HEK293 (cell line): ENCODE measurements at regions not wholly inside any gene's neighbourhood (a gene's known extent, or its start where the extent isn't known, plus 50 kb on each side); places are given as distances from the start of the nearest gene placed in this dataset.

Experiments
- CTCF ChIA-PET: fragments of 350-600 bp; formaldehyde crosslinking; extraction: SDS; loops from one replicate; lab custom pipeline; 2021; ENCODE audit warnings: antibody characterized with exemption; lab: Yijun Ruan, JAX
- POLR2A ChIA-PET: fragments of 300-600 bp; formaldehyde crosslinking; extraction: SDS; loops from one replicate; lab custom pipeline; 2020; ENCODE audit warnings: antibody characterized with exemption, inconsistent platforms; lab: Yijun Ruan, JAX
- H3K27ac ChIP-seq: fragments of 200-500 bp; sonication (Bioruptor generic); 2 replicates; pipeline ENCODE4 v1.5.1; 2014; ENCODE audit warnings: low read depth, low read length, control low read depth, inconsistent platforms; ENCODE audit errors: extremely low read depth
- H3K36me3 ChIP-seq, 2 experiments: fragments of 200-500 bp in 1 of 2; sonication (Bioruptor generic) in 1 of 2; 1 replicate in 1 of 2; 2 replicates in 1 of 2; pipeline ENCODE4 v1.5.1; 2014 to 2017; ENCODE audit warnings: inconsistent platforms in 2 of 2, low read length in 2 of 2; ENCODE audit not compliant: control insufficient read depth in 2 of 2, insufficient read depth in 1 of 2
- H3K4me1 ChIP-seq: fragments of 200-500 bp; sonication (Bioruptor generic); 2 replicates; pipeline ENCODE4 v1.5.1; 2014; ENCODE audit warnings: mild to moderate bottlenecking, low read length, inconsistent platforms; ENCODE audit not compliant: control insufficient read depth, insufficient read depth
- H3K4me3 ChIP-seq: 2 replicates; pipeline ENCODE4 v1.5.1; 2011; ENCODE audit warnings: low read depth, mild to moderate bottlenecking, control low read depth, low read length, moderate library complexity
- H3K9me3 ChIP-seq: fragments of 200-500 bp; sonication (Bioruptor generic); 2 replicates; pipeline ENCODE4 v1.5.1; 2014; ENCODE audit warnings: low read depth, low read length, inconsistent platforms; ENCODE audit not compliant: control insufficient read depth, insufficient read depth
- EGR2 ChIP-seq: fragments of 450-650 bp; formaldehyde crosslinking; IDR thresholded peaks from 2 replicates; pipeline ENCODE4 v1.5.1; 2016; ENCODE audit warnings: low read depth, missing biosample characterization, missing genetic modification characterization
- GLIS2 ChIP-seq: fragments of 450-650 bp; formaldehyde crosslinking; IDR thresholded peaks from 2 replicates; pipeline ENCODE4 v1.5.1; 2016; ENCODE audit warnings: missing biosample characterization, missing genetic modification characterization
- IKZF3 ChIP-seq: fragments of 450-650 bp; IDR thresholded peaks from 2 replicates; pipeline ENCODE4 v1.5.0; 2018; ENCODE audit warnings: missing biosample characterization, mild to moderate bottlenecking, missing genetic modification characterization, moderate library complexity
- ZFHX2 ChIP-seq: fragments of 450-650 bp; formaldehyde crosslinking; conservative IDR thresholded peaks from 2 replicates; pipeline ENCODE4 v1.5.1; 2016; ENCODE audit warnings: missing biosample characterization, missing genetic modification characterization
- ZNF114 ChIP-seq: fragments of 450-650 bp; formaldehyde crosslinking; IDR thresholded peaks from 2 replicates; pipeline ENCODE4 v1.5.0; 2017; ENCODE audit warnings: missing biosample characterization, missing genetic modification characterization
- ZNF23 ChIP-seq: fragments of 450-650 bp; formaldehyde crosslinking; IDR thresholded peaks from 2 replicates; pipeline ENCODE4 v1.5.1; 2016; ENCODE audit warnings: missing biosample characterization, missing genetic modification characterization, borderline replicate concordance
- ZNF335 ChIP-seq: fragments of 450-650 bp; formaldehyde crosslinking; conservative IDR thresholded peaks from 2 replicates; pipeline ENCODE4 v1.5.1; 2016; ENCODE audit warnings: missing biosample characterization, missing genetic modification characterization
- ZNF404 ChIP-seq: fragments of 450-650 bp; formaldehyde crosslinking; IDR thresholded peaks from 2 replicates; pipeline ENCODE4 v1.5.1; 2017; ENCODE audit warnings: missing biosample characterization, missing genetic modification characterization
- ZNF600 ChIP-seq: fragments of 450-650 bp; formaldehyde crosslinking; IDR thresholded peaks from 2 replicates; pipeline ENCODE4 v1.5.1; 2016; ENCODE audit warnings: missing biosample characterization, missing genetic modification characterization
- ZNF677 ChIP-seq: fragments of 450-650 bp; IDR thresholded peaks from 2 replicates; pipeline ENCODE4 v1.5.0; 2018; ENCODE audit warnings: missing biosample characterization, mild to moderate bottlenecking, missing genetic modification characterization, moderate library complexity
- ZNF843 ChIP-seq: fragments of 450-650 bp; formaldehyde crosslinking; IDR thresholded peaks from 2 replicates; pipeline ENCODE4 v1.5.1; 2016; ENCODE audit warnings: missing biosample characterization, missing genetic modification characterization
- ZSCAN16 ChIP-seq: fragments of 450-650 bp; formaldehyde crosslinking; IDR thresholded peaks from 2 replicates; pipeline ENCODE4 v1.5.1; 2016; ENCODE audit warnings: missing biosample characterization, missing genetic modification characterization
- TF ChIP-seq, protein P1 (sequence below): fragments of 450-650 bp; formaldehyde crosslinking; IDR thresholded peaks from 2 replicates; pipeline ENCODE4 v1.5.1; 2016; ENCODE audit warnings: missing biosample characterization, missing genetic modification characterization, low read depth
- TF ChIP-seq, protein P2 (sequence below): fragments of 450-650 bp; formaldehyde crosslinking; IDR thresholded peaks from 2 replicates; pipeline ENCODE4 v1.5.1; 2016; ENCODE audit warnings: missing biosample characterization, missing genetic modification characterization

DNA sequence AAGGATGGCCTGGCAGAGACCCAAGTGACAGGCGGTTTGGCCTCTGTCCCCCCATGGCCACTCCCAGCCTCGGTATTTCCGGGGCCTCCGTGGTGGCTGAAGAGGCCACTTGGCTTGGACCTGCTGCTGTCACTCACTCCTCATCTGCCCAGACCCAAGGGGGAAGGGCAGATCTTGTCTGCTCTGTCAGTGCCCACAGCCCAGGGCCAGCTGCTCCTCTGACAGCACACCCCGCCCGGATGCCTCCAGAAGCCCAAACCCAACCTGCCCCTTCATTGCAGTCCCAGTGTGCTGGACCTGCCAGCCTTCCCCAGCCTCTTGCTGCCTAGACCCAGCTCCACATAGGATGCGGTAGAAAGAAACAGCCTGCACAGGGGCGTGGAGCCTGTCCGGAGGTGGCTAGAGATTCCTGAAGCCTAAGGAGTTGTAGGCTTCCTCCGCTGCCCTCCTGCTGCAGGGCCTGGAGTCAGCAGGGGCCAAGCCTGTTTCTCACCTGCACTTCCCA is 52.0 kb downstream of the MAGEF1 start:
- H3K4me1 ChIP-seq = no peaks in the 10 kb centered on the region
- no peak overlapping the region for H3K4me3 ChIP-seq
- H3K27ac ChIP-seq = no peak overlapping the region
- H3K36me3 ChIP-seq = no peaks in the 10 kb centered on the region
- no peaks in the 10 kb centered on the region for H3K9me3 ChIP-seq
- CTCF ChIA-PET = no interaction called here
- POLR2A ChIA-PET = no interaction called here
- TF ChIP-seq ZNF843 (tag by site-specific recombination) (no peak), EGR2 (tag by site-specific recombination) (peak; percentile 49; the same call in 1 of the 2 replicates)
- TF ChIP-seq, protein P1, sequence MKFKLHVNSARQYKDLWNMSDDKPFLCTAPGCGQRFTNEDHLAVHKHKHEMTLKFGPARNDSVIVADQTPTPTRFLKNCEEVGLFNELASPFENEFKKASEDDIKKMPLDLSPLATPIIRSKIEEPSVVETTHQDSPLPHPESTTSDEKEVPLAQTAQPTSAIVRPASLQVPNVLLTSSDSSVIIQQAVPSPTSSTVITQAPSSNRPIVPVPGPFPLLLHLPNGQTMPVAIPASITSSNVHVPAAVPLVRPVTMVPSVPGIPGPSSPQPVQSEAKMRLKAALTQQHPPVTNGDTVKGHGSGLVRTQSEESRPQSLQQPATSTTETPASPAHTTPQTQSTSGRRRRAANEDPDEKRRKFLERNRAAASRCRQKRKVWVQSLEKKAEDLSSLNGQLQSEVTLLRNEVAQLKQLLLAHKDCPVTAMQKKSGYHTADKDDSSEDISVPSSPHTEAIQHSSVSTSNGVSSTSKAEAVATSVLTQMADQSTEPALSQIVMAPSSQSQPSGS (tag by site-specific recombination) = no peak

DNA sequence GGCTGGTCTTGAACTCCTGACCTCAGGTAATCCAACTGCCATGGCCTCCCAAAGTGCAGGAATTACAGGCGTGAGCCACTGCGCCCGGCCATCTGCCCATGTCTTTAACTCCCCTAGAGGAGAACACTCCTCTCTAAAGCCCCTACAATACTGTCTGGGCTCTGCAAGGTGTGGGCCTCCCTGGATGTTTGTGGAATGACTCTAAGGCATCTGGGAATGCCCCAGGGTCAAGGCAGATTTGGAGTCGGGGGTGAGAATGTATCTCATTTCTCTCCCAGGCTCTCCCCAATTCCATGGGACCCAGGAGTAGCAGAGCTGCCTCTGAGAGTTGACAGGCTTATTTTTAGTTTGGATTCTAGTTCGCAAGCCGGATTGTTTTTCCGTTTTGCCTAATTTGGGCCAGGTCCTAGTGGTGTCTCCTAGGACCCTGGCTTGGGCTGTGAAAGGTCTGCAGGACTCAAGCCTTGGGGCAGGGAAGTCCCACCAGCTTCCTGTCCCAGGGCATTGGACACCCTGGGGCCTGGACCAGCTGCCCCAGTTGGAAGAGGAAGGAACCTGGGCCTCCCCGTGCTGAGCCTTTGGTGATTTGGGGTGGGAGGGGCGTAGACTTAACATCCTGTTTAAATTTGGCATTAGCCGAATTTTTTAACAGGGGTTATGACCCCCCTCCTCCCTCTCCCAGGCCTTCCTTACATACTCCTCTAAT is 53.5 kb downstream of the MAGEF1 start:
- Histone ChIP-seq H3K36me3 (no peaks in the 10 kb centered on the region), H3K4me3 (no peak overlapping the region), H3K4me1 (no peaks in the 10 kb centered on the region), H3K9me3 (no peaks in the 10 kb centered on the region), H3K27ac (no peak overlapping the region)
- TF ChIP-seq ZSCAN16 (tag by site-specific recombination) (no peak), ZNF335 (tag by site-specific recombination) (no peak), GLIS2 (tag by site-specific recombination) (no peak), ZNF600 (no peak), ZNF404 (tag by site-specific recombination) (no peak), ZNF114 (tag by site-specific recombination) (no peak), IKZF3 (tag by site-specific recombination) (no peak), ZNF23 (tag by site-specific recombination) (no peak), ZNF843 (tag by site-specific recombination) (no peak)
- ChIA-PET POLR2A (no interaction called here), CTCF (no interaction called here)

DNA sequence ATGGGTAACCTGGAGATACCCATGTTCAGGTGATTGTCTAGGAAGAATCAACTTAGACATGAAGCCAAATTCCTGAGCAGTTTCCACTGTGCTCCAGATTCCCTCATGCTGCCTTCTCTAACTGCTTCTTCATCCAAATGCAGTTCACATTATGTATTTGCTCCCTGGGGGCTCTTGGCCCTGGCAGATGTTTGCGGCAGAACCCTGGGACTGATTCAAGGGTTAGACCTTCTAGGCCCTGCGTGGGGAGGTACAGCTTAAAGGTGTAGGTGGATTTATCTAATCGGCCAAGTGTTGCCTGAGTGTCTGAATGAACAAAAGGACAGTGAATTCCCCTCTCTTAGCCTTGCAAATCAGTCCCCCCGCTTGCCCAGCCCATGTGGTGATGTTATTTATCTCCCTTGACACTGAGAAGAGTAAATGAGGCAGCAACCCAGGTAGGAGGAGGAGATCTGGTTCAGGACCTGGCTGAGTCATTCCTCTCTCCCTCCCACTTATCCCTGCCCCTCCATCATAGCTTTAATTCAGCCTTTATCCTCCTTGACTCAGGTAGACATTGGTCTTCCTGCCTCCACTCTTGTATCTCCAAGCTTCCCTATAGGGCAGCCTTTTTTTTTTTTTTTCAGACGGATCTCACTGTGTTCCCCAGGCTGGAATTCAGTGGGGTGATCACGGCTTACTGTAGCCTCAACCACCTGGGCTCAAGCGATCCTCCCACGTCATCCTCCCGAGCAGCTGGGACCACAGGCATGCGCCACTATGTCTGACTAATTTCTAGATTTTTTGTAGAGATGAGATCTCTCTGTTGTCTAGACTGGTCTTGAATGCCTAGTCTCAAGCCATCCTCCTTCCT is 54.8 kb downstream of the MAGEF1 start:
- TF ChIP-seq ZNF677 (no peak), EGR2 (tag by site-specific recombination) (peak; percentile 70), ZFHX2 (tag by site-specific recombination) (peak; percentile 80)
- TF ChIP-seq, protein P2, sequence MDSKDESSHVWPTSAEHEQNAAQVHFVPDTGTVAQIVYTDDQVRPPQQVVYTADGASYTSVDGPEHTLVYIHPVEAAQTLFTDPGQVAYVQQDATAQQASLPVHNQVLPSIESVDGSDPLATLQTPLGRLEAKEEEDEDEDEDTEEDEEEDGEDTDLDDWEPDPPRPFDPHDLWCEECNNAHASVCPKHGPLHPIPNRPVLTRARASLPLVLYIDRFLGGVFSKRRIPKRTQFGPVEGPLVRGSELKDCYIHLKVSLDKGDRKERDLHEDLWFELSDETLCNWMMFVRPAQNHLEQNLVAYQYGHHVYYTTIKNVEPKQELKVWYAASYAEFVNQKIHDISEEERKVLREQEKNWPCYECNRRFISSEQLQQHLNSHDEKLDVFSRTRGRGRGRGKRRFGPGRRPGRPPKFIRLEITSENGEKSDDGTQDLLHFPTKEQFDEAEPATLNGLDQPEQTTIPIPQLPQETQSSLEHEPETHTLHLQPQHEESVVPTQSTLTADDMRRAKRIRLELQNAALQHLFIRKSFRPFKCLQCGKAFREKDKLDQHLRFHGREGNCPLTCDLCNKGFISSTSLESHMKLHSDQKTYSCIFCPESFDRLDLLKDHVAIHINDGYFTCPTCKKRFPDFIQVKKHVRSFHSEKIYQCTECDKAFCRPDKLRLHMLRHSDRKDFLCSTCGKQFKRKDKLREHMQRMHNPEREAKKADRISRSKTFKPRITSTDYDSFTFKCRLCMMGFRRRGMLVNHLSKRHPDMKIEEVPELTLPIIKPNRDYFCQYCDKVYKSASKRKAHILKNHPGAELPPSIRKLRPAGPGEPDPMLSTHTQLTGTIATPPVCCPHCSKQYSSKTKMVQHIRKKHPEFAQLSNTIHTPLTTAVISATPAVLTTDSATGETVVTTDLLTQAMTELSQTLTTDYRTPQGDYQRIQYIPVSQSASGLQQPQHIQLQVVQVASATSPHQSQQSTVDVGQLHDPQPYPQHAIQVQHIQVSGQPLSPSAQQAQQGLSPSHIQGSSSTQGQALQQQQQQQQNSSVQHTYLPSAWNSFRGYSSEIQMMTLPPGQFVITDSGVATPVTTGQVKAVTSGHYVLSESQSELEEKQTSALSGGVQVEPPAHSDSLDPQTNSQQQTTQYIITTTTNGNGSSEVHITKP (tag by site-specific recombination) = peak; percentile 88
- POLR2A ChIA-PET = interaction anchor here (1.0 kb wide), 1 partner anchor 96 kb away, joined by 6 read pairs; no protein-coding TSS in a partner anchor
- no peaks in the 10 kb centered on the region for H3K9me3 ChIP-seq
- H3K4me3 ChIP-seq = no peak overlapping the region
- no peaks in the 10 kb centered on the region for H3K4me1 ChIP-seq
- no peaks in the 10 kb centered on the region for H3K36me3 ChIP-seq
- CTCF ChIA-PET = interaction anchor here (0.9 kb wide), 1 partner anchor 92 kb away, joined by 5 read pairs; no protein-coding TSS in a partner anchor
- H3K27ac ChIP-seq = no peak overlapping the region
